Spleen (tissue), 11 donors: ENCODE measurements at regions not wholly inside any gene's neighbourhood (a gene's known extent, or its start where the extent isn't known, plus 50 kb on each side); places are given as distances from the start of the nearest gene placed in this dataset.

ENCODE experiments used
- DNase-seq: peaks from one replicate; pipeline ENCODE4 v3.0.0-alpha.2; 2020
- H3K27ac ChIP-seq, 8 donors: fragments of 200-600 bp; sonication (generic) in 7 of 8; 1 replicate in 4 of 8; 2 replicates in 4 of 8; pipeline versions ENCODE4 v1.5.0 to v1.8.0; 2016 to 2021; ENCODE audit warnings: inconsistent platforms in 4 of 8, mild to moderate bottlenecking in 4 of 8, moderate library complexity in 1 of 8
- H3K27me3 ChIP-seq, 7 donors: fragments of 200-600 bp; sonication (generic) in 6 of 7; replicated peaks in 1 of 7; 1 replicate in 4 of 7; 2 replicates in 3 of 7; pipeline versions ENCODE4 v1.5.0 to v1.8.0; 2016 to 2021; ENCODE audit warnings: inconsistent platforms in 3 of 7, mild to moderate bottlenecking in 1 of 7
- H3K36me3 ChIP-seq, 6 donors: fragments of 200-600 bp; sonication (generic) in 5 of 6; 1 replicate in 4 of 6; 2 replicates in 2 of 6; pipeline versions ENCODE4 v1.5.0 to v1.8.0; 2016 to 2021; ENCODE audit warnings: inconsistent platforms in 2 of 6
- H3K4me1 ChIP-seq, 6 donors: fragments of 200-600 bp; sonication (generic) in 5 of 6; 1 replicate in 3 of 6; 2 replicates in 3 of 6; pipeline versions ENCODE4 v1.5.0 to v1.8.0; 2016 to 2021; ENCODE audit warnings: inconsistent platforms in 3 of 6
- H3K4me3 ChIP-seq, 8 donors: fragments of 200-600 bp; sonication (generic) in 7 of 8; 1 replicate in 4 of 8; 2 replicates in 4 of 8; pipeline versions ENCODE4 v1.5.0 to v1.8.0; 2016 to 2021; ENCODE audit warnings: inconsistent platforms in 4 of 8, mild to moderate bottlenecking in 4 of 8, moderate library complexity in 2 of 8
- H3K9me3 ChIP-seq, 8 donors: fragments of 200-600 bp; sonication (generic) in 7 of 8; 1 replicate in 4 of 8; 2 replicates in 4 of 8; pipeline versions ENCODE4 v1.5.0 to v1.8.0; 2016 to 2021; ENCODE audit warnings: inconsistent platforms in 4 of 8
- POLR2A ChIP-seq, 3 donors: fragments of 450-650 bp; IDR thresholded peaks; one replicate each; pipeline ENCODE4 v1.5.1; 2017; ENCODE audit warnings: antibody characterized with exemption in 3 of 3, mild to moderate bottlenecking in 1 of 3
- POLR2AphosphoS5 ChIP-seq, 3 donors: sonication (generic); formaldehyde crosslinking; IDR thresholded peaks; one replicate each; pipeline ENCODE4 v1.5.1; 2017; ENCODE audit warnings: antibody characterized with exemption in 3 of 3
- WGBS, 5 donors: extraction: QIAGEN DNeasy Blood & Tissue Kit in 3 of 5; methylation state at CpG; one replicate each; pipeline versions ENCODE4 v1.1.5 to v1.1.7; 2013 to 2018; 5-methylcytosine and 5-hydroxymethylcytosine counted together
- intact Hi-C: fragments of 100-400 bp; cut with DNase I; formaldehyde crosslinking; loops from one replicate; pipeline ENCODE4 v1.15.0; 2023; ENCODE audit warnings: low total_unique reads
- TF ChIP-seq, protein P1 (sequence below), 11 experiments: fragments of 200-600 bp in 7 of 11; fragments of 450-650 bp in 4 of 11; sonication (generic) in 4 of 11; IDR thresholded peaks in 8 of 11; conservative IDR thresholded peaks in 3 of 11; 1 replicate in 7 of 11; 2 replicates in 4 of 11; pipeline versions ENCODE4 v1.4.0 to v1.8.0; 2016 to 2021; ENCODE audit warnings: antibody characterized with exemption in 11 of 11, inconsistent platforms in 4 of 11, mild to moderate bottlenecking in 1 of 11
- donor health status: healthy with polysubstance abuse.
- donor health status: DM: no; HTN: no; CAD: no; lungs with moderate emphysema.
- donor health status: DM: no; HTN: no; CAD: no.
- donor health status: Bipolar disorder and iron deficiency.
- donor health status: healthy.
- donor health status: DM: no; HTN: no; CAD: no.
- donor health status: DM: yes; HTN: yes; CAD: no.

DNA sequence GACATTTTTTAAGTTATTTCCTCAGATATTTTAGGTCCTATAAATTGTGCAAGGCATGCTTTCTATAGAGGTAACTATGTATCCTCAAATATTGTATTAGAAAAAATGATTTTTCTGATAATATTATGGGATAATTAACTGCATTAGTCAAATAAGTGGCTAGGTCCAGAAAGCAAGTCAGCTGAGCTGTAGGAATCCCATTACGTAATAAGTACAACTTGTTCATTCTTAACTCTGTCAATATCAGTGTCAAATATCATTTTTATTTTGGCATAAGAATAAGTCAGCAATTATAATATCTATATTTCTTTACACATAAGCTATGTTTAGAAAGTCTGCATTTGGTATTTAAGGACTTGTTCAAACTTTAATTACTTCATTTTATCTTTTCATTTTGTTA is 830.9 kb upstream of the GJE1 start:
- Histone ChIP-seq H3K9me3 (no peaks in the 10 kb centered on the region), H3K27ac (no peak overlapping the region), H3K27me3 (no peaks in the 10 kb centered on the region), H3K36me3 (no peaks in the 10 kb centered on the region), H3K4me3 (no peak overlapping the region), H3K4me1 (no peaks in the 10 kb centered on the region)
- TF ChIP-seq POLR2AphosphoS5 (IDR thresholded peaks at IDR 0.05) (no peak), POLR2A (IDR thresholded peaks at IDR 0.05) (no peak)
- TF ChIP-seq, protein P1, sequence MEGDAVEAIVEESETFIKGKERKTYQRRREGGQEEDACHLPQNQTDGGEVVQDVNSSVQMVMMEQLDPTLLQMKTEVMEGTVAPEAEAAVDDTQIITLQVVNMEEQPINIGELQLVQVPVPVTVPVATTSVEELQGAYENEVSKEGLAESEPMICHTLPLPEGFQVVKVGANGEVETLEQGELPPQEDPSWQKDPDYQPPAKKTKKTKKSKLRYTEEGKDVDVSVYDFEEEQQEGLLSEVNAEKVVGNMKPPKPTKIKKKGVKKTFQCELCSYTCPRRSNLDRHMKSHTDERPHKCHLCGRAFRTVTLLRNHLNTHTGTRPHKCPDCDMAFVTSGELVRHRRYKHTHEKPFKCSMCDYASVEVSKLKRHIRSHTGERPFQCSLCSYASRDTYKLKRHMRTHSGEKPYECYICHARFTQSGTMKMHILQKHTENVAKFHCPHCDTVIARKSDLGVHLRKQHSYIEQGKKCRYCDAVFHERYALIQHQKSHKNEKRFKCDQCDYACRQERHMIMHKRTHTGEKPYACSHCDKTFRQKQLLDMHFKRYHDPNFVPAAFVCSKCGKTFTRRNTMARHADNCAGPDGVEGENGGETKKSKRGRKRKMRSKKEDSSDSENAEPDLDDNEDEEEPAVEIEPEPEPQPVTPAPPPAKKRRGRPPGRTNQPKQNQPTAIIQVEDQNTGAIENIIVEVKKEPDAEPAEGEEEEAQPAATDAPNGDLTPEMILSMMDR (IDR thresholded peaks at IDR 0.05 in 8 of 11, conservative IDR thresholded peaks at IDR 0.05 in 3 of 11) = no peak
- DNase-seq = no peak
- WGBS, 5 donors = 76 to 90% (median 83%) methylated on average over 1 of the region's 1 CpG
- intact Hi-C loops = no loop called here

GRCh38 chr6:141290941-141291721 is 841.6 kb upstream of the GJE1 start:
- H3K9me3 ChIP-seq = peaks cover 0 to 23% (median 14%) of the 10 kb centered on the region in 8 donors
- WGBS, 5 donors = 77 to 88% (median 81%) methylated on average over 3 of the region's 3 CpGs
- no peak for DNase-seq
- H3K36me3 ChIP-seq = no peaks in the 10 kb centered on the region
- intact Hi-C loops = no loop called here
- H3K27me3 ChIP-seq = no peaks in the 10 kb centered on the region
- H3K4me3 ChIP-seq = no peak overlapping the region
- TF ChIP-seq POLR2AphosphoS5 (IDR thresholded peaks at IDR 0.05) = no peak
- TF ChIP-seq, protein P1 (IDR thresholded peaks at IDR 0.05 in 8 of 11, conservative IDR thresholded peaks at IDR 0.05 in 3 of 11) = no peak
- no peaks in the 10 kb centered on the region for H3K4me1 ChIP-seq
- H3K27ac ChIP-seq = no peak overlapping the region

DNA sequence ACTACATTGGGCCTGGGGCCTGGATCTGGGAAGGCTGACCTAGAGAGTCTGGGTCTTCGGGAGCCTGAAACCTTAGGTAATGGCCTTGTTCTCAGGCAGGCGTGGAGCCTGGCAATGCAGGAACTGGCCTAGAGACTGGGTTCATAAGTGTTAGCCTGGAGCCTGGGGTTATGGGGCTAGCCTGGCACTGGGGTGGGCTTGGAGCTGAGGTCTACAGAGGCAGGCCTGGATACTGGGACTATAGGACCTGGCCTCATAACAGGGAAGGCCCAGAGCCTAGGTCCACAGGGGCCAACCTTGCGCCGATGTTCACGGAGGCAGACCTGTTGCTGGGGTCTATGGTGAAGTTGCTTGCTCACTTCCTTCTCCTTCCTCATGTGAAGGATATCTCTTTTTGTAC is 843.8 kb upstream of the GJE1 start:
- H3K27me3 ChIP-seq = no peaks in the 10 kb centered on the region
- no peak overlapping the region for H3K27ac ChIP-seq
- H3K4me1 ChIP-seq = no peaks in the 10 kb centered on the region
- H3K36me3 ChIP-seq = no peaks in the 10 kb centered on the region
- peak; percentile 30 for DNase-seq
- H3K9me3 ChIP-seq = peaks cover 0 to 23% (median 14%) of the 10 kb centered on the region in 8 donors
- TF ChIP-seq POLR2AphosphoS5 (IDR thresholded peaks at IDR 0.05) (no peak), POLR2A (IDR thresholded peaks at IDR 0.05) (no peak)
- TF ChIP-seq, protein P1 (IDR thresholded peaks at IDR 0.05 in 8 of 11, conservative IDR thresholded peaks at IDR 0.05 in 3 of 11) = no peak
- 92 to 97% (median 94%) methylated on average over 5 of the region's 5 CpGs for WGBS, 5 donors
- H3K4me3 ChIP-seq = no peak overlapping the region
- intact Hi-C loops = no loop called here

- Histone ChIP-seq H3K27ac (no peak overlapping the region), H3K4me3 (no peak overlapping the region), H3K9me3 (peaks cover 0 to 4% (median 2%) of the 10 kb centered on the region in 8 donors), H3K36me3 (no peaks in the 10 kb centered on the region), H3K4me1 (no peaks in the 10 kb centered on the region), H3K27me3 (no peaks in the 10 kb centered on the region)
- TF ChIP-seq, protein P1 (IDR thresholded peaks at IDR 0.05 in 8 of 11, conservative IDR thresholded peaks at IDR 0.05 in 3 of 11) = no peak
- no peak for DNase-seq
- intact Hi-C loops = no loop called here
- WGBS, 5 donors = 86 to 100% (median 96%) methylated on average over 1 of the region's 1 CpG
These were observed 850.5 kb upstream of the GJE1 start for GRCh38 chr6:141282263-141282662.
